Right hindlimb (tissue), 1 donor: ENCODE measurements at regions not wholly inside any gene's neighbourhood (a gene's known extent, or its start where the extent isn't known, plus 50 kb on each side); places are given as distances from the start of the nearest gene placed in this dataset.
"Not testable (repeated sequence)": the region's sequence is repeated elsewhere in the genome, so short reads cannot be mapped to it uniquely, and the experiment has no call there.

Experiments
- DNase-seq: peaks from one replicate; pipeline ENCODE4 v3.0.0-alpha.2; 2018

DNA sequence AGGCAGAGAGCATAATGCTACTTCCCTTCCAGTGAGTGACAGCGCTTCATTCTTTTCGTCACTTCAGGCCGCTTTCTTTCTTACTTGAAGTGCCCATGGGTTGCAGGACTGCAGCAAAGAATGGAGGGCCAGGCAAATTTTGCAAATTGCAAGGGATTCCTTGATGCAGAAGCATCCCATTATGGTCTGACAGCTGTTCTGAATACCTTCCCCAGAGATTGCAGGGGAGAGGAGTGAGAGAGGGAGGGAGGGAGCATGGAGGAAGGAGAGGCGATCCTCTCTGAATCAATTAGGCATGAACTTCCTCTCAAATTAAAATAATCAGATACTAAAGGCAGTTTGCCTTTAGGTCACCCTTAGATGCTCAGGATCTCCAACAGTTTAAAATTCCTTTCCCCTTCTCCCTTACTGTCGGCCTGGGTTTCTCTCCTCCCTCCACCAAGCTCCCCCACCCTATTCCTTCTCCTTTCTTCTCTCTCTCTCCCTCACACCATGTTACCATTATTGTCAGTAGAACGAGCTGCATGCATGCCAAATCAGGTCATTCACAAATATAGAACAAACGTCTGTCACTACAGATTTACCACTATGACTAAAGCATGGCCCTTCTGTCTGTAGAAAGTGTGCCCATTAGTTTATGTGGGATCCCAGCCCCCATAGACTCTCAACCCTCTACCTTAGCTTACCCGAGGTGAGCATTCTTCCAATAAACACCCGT is 289.2 kb downstream of the CD83 start:
- DNase-seq: no peak

DNA sequence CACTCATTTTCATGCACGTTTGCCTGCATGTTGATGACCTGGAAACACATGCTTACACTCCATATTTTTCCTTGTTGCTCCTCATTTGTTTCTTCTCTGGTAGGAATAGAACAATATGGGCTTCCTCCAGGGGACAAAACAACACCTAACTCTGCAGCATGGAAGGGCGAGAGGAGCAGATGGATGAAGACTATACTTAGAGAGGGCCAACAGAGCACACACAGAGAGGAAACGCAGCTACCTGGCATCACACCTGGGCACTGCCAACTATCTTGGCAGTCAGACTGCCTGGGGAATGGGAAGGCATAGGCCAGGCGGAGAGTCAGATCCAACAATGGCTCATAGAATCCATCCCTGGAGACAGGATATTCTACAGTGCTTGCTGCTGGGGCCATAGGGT is 290.9 kb downstream of the CD83 start:
- DNase-seq: no peak

DNA sequence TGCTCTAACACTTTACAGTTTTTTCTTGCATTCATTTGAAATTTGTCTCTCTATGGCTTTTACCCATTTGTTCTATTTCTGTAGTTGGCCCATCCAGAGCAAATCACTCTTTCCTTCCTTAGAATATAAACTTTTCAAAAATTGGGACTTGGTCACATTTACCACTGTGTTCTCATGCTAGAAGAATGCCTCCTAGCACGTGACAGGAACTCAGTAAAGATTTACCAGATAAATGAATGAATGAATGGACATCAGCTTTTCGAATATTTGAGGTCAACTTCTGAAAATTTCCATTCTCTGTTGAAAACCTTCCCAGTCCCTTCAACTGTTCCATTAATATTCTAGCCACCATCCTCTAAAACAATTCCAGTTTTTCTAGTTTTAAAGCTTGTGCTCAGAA is 294.5 kb downstream of the CD83 start:
- no peak for DNase-seq

DNA sequence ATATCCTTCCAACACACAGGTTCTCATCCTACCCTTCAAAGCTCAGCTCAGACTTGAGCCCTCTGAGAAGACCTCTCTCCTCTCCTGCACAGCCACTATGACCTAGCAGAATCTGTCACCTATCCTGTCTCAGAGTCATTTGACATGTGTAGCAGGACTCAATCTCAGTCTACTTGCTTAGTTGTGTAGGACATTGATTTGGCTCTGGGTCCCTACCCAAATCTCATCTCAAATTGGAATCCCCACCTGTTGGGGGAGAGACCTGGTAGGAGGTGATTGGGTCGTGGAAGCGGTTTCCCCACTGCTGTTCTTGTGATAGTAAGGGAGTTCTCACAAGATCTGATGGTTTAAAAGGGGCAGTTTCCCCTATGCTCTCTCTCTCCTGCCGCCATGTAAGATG is 297.9 kb downstream of the CD83 start:
- DNase-seq: no peak

DNA sequence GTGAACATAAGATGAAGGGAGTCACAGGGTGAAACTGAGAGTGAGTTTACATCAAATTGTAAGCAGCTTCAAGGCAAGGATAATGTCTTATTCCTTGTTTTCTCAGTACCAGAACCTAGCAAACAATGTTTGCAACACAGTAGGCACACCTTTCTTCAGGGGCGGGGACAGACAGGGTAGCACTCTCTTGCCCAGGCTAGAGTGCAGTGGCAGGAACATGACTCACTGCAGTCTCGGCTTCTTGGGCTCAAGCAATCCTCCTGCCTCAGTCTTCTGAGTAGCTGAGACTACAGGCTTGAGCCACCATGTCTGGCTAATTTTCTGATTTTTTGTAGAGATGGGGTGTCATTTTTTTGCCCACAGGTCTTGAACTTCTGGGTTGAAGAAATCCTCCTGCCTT is 299.8 kb downstream of the CD83 start:
- no peak for DNase-seq

GRCh38 chr6:14419224-14419623 is 301.7 kb downstream of the CD83 start:
- not testable (repeated sequence) for DNase-seq

GRCh38 chr6:14422061-14422460 is 304.5 kb downstream of the CD83 start:
- no peak for DNase-seq

GRCh38 chr6:14422917-14423316 is 305.3 kb downstream of the CD83 start:
- no peak for DNase-seq

GRCh38 chr6:14423330-14423729 is 305.8 kb downstream of the CD83 start:
- DNase-seq: no peak

DNA sequence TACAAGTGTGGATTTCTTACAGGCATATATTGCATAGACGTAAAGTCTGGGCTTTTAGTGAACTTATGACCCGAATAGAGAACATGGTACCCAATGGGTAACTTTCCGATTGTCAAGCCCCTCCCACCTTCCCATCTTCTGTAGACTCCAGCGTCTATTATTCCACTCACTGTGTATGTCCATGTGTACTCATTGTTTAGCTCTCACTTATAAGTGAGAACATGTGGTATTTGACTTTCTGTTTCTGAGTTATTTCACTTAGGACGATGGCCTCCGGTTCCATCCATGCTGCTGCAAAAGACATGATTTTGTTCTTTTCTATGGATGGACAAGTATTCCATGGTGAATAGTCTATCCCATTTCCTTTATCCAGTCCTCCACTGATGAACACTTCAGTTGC is 306.4 kb downstream of the CD83 start:
- DNase-seq: no peak

DNA sequence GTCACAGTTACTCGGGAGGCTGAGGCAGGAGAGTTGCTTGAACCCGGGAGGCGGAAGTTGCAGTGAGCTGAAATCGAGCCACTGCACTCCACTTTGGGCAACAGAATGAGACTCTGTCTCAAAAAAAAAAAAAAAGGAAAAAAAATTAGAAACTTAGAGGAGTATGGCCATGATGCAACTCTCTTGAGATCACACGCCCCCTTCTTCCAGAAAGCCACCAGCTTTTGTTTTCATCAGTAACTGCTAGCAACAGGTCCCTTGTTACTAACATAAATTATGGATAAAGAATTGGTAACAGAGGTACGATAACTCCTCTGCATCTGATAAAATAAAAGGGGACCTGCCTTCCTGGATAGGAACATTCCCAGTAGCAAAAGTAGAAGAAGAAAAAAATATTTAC is 308.2 kb downstream of the CD83 start:
- DNase-seq: no peak

DNA sequence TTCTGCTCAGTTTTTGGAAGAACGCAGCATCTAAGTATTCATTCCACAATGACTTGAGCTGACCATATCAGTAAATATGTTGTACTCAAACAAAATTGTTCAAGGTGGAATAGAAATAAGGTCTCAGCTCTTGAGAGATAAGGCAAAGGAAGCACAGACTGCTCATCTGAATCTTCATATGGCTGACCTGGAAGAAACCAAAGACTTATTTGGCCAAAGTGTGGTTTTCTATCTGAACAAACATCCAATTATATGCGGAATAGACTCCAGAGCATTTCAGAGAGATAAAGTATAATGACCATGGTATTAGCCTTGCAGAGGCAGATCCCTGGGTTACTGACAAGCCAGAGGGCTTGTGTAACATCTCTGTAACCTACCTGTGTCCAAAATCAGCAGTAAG is 308.7 kb downstream of the CD83 start:
- DNase-seq: no peak

- DNase-seq: no peak
Measured at GRCh38 chr6:14428269-14428668, 310.7 kb downstream of the CD83 start.

DNA sequence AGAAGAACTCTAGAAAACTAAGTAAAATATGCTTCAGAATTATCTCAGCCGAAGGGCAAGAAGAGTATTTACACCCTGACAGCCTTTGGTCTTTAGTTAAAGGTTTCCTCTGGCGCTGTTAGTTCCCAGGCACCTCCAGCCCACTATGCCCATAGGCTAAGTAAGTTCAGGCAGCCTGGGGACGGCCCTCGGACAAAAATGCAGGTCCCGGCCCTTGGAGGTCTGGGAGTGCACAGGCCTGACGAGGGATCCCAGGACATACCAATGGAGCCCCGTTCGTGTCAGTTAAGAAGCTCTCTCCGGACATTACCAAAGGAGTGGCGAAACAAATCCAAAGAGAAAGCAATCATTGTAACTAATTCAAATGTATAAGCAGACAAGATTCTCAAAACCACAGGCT is 311.8 kb downstream of the CD83 start:
- no peak for DNase-seq

DNA sequence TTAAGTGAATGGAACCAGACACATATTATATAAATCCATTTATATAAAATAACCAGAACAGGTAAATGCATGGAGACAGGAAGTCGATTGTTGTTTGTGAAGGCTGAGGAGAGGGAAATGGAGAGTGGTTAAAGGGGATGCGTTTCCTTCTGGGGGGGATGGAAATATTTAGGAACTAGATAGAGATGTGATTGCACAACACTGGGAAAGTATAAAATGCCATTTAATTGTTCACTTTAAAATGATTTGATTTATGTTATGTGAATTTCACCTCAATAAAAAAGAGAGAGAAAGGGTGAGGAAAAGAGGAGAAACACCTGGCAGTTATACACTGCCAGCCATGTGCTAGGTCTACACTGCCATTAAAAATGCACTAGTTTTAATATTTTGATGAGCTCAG is 312.6 kb downstream of the CD83 start:
- DNase-seq: no peak

DNA sequence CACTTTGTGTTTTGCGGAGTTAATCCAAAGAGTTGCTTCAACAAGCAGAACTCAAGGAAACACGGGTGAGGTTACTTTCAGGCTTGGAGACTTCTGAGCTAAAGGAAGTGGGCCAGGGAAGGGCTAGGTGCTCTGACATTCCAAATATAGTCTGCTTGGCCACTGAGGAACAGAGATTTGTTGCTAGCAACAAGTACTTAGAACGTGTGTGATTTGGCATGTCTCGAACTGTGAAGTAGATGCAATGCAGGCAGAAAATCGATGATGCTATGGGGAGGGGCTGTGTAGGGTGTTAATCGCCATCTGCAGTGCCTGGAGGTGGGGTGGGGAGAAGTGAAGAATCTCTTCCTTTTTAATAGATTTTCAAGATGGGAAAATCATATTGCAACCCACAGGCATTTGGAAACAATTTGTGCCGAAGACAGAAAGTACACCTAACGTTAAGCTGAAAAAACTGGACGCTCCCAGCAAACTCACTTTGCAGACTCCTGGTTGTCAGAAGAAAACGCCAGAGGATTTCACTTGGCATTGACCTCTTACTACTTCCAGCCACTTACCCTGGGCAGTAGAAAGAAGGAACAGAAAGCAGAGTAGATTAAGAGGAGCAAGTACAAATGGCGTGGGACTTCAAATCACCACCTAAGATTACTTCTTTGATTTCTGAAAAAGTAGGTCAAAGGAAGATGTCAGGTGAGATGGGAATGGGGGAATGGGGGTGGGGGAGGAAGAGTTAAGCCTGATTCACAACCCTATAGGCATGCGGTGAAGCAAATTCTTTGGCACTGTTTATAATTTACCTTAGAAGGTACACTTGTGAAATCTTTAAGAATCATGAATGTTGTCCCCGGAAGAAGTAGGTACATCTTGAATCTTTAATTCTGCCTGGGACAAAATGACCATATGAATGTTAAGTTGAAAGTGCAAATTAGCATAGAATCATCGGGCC is 314.1 kb downstream of the CD83 start:
- peak; percentile 74 for DNase-seq

GRCh38 chr6:14434916-14435690 is 317.5 kb downstream of the CD83 start:
- DNase-seq: no peak

- no peak for DNase-seq
Measured at GRCh38 chr6:14436592-14437132, 319.1 kb downstream of the CD83 start.

- no peak for DNase-seq
Measured at GRCh38 chr6:14439419-14439818, 321.8 kb downstream of the CD83 start.

GRCh38 chr6:14440215-14440910 is 322.8 kb downstream of the CD83 start:
- DNase-seq: no peak

- DNase-seq: peak; percentile 57
Measured at GRCh38 chr6:14440940-14441781, 323.6 kb downstream of the CD83 start.

- DNase-seq: no peak
Measured at GRCh38 chr6:14442242-14442641, 324.7 kb downstream of the CD83 start.
